ENCODE measurements at regions not wholly inside any gene's neighbourhood (a gene's known extent, or its start where the extent isn't known, plus 50 kb on each side); places are given as distances from the start of the nearest gene placed in this dataset.

DNA sequence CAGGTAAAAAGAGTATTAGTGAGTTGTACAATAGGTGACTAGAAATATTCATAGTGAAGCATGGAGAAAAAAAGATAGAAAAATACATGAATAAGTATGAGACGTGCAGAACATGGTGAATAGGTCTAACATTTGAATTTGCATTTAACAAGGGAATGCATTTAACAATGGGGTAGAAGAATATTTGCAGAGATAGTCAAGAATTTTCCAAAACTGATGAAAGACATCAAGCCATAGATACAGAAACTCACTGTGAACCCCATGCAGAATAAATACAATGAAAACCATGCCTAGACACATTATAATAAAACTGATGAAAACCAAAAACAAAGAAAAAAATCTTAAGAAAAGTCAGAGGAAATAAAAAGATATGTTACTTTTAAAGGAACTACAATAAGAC, 184.8 kb downstream of the KTN1 start:
- no peak for TF ChIP-seq POLR2A (IDR thresholded peaks at IDR 0.05; ENCODE audit: low read depth, low read length)
- no peak for TF ChIP-seq POLR2AphosphoS5 (IDR thresholded peaks at IDR 0.05; ENCODE audit: low read depth, low read length)
- TF ChIP-seq TAF1 (IDR thresholded peaks at IDR 0.05; ENCODE audit: borderline replicate concordance, low read depth, low read length), result no peak
